HL-60 (cell line): ENCODE measurements at regions not wholly inside any gene's neighbourhood (a gene's known extent, or its start where the extent isn't known, plus 50 kb on each side); places are given as distances from the start of the nearest gene placed in this dataset.

Experiments
- DNase-seq, 2 experiments: peaks; one replicate each; pipeline ENCODE4 v3.0.0-alpha.2; 2010 to 2020; ENCODE audit warnings: low read depth in 1 of 2, low spot score in 1 of 2
- H3K27ac ChIP-seq: fragments of 250-450 bp; sonication (Bioruptor Pico); replicated peaks from 2 replicates; pipeline ENCODE4 v1.5.1; 2020; ENCODE audit warnings: mild to moderate bottlenecking, moderate library complexity
- H3K27me3 ChIP-seq: fragments of 250-450 bp; sonication (Bioruptor Pico); 2 replicates; pipeline ENCODE4 v1.5.1; 2021; ENCODE audit warnings: mild to moderate bottlenecking, moderate library complexity; ENCODE audit not compliant: insufficient read depth, poor library complexity, severe bottlenecking
- H3K4me3 ChIP-seq: replicated peaks from 2 replicates; pipeline ENCODE4 v1.5.1; 2011; ENCODE audit warnings: mild to moderate bottlenecking, control low read depth, low read length; ENCODE audit not compliant: insufficient read depth
- CTCF ChIP-seq: IDR thresholded peaks from one replicate; pipeline ENCODE4 v1.5.1; 2011; ENCODE audit warnings: low read length, control low read depth, inconsistent platforms; ENCODE audit not compliant: insufficient read depth
- GABPA ChIP-seq: IDR thresholded peaks from 2 replicates; pipeline ENCODE4 v1.6.1; 2012; ENCODE audit warnings: low read depth
- POLR2AphosphoS5 ChIP-seq: IDR thresholded peaks from 2 replicates; pipeline ENCODE4 v1.6.1; 2012; ENCODE audit warnings: low read depth
- SPI1 ChIP-seq: IDR thresholded peaks from 2 replicates; pipeline ENCODE4 v1.6.1; 2012; ENCODE audit warnings: low read depth, mild to moderate bottlenecking, borderline replicate concordance
- TF ChIP-seq, protein P1 (sequence below): IDR thresholded peaks from 2 replicates; pipeline ENCODE4 v1.6.1; 2012; ENCODE audit warnings: low read depth; ENCODE audit not compliant: insufficient replicate concordance

GRCh38 chr9:80072451-80072850, 500.7 kb downstream of the TLE4 start:
- DNase-seq = no peak
- H3K27me3 ChIP-seq = no peaks in the 10 kb centered on the region
- no peak overlapping the region for H3K27ac ChIP-seq
- TF ChIP-seq POLR2AphosphoS5 = no peak
- no peak for TF ChIP-seq GABPA
- TF ChIP-seq, protein P1, sequence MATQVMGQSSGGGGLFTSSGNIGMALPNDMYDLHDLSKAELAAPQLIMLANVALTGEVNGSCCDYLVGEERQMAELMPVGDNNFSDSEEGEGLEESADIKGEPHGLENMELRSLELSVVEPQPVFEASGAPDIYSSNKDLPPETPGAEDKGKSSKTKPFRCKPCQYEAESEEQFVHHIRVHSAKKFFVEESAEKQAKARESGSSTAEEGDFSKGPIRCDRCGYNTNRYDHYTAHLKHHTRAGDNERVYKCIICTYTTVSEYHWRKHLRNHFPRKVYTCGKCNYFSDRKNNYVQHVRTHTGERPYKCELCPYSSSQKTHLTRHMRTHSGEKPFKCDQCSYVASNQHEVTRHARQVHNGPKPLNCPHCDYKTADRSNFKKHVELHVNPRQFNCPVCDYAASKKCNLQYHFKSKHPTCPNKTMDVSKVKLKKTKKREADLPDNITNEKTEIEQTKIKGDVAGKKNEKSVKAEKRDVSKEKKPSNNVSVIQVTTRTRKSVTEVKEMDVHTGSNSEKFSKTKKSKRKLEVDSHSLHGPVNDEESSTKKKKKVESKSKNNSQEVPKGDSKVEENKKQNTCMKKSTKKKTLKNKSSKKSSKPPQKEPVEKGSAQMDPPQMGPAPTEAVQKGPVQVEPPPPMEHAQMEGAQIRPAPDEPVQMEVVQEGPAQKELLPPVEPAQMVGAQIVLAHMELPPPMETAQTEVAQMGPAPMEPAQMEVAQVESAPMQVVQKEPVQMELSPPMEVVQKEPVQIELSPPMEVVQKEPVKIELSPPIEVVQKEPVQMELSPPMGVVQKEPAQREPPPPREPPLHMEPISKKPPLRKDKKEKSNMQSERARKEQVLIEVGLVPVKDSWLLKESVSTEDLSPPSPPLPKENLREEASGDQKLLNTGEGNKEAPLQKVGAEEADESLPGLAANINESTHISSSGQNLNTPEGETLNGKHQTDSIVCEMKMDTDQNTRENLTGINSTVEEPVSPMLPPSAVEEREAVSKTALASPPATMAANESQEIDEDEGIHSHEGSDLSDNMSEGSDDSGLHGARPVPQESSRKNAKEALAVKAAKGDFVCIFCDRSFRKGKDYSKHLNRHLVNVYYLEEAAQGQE = no peak
- no peak for TF ChIP-seq CTCF
- TF ChIP-seq SPI1 = no peak
- H3K4me3 ChIP-seq = no peak overlapping the region

DNA sequence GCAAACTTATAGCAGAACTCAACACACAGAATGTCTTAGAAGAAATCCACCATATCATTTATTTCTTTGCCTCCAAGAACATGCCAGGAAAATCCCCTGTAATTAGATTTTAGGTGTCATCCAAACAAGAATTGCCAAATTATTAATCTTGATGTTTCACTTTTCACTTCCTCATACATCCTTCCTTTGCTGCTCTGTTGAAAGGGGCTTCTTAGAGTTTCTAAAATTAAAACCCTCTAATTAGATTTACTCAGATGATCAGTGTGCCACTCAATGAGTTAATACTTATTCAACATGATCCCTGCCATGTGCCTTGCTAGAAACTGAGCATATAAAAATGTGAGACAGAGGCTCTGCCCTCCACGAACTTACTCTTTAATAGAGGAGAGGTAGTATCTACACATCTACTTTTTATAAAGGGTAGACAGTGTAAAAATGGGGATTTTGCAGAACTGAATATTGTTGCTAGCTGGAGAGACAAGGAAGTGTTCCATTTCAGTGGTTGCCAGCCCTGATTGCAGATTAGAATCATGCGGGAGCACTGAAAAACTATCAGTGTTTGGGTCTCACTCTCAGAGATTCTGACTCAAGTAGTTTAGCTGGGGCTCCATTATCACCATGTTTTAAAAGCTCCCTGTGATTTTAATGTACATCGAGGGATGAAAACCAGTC, 498.4 kb downstream of the TLE4 start:
- Histone ChIP-seq H3K27ac (no peak overlapping the region), H3K4me3 (no peak overlapping the region), H3K27me3 (no peaks in the 10 kb centered on the region)
- no peak for DNase-seq
- TF ChIP-seq GABPA (no peak), CTCF (no peak), POLR2AphosphoS5 (no peak), SPI1 (no peak)
- TF ChIP-seq, protein P1 = no peak

DNA sequence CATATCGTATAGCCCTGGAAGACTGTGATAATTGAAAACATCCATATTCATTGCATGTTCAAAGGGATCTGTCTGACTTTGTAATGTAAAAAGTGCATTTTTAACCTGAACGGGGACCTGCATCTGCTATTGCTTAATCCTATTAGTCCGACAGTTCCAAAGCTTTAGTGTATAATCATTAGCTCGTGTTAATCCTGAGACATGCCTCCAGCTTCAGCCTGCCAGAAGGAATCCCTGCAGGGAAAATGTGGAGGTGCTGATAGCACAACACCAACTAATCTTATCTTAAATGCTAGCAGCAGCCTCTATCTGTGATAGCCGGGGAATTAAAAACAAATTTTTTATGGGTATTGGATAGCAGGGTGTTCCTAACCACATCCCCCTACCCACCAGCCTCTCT, 495.2 kb downstream of the TLE4 start:
- no peak for DNase-seq
- Histone ChIP-seq H3K4me3 (no peak overlapping the region), H3K27ac (no peak overlapping the region), H3K27me3 (no peaks in the 10 kb centered on the region)
- TF ChIP-seq SPI1 (no peak), GABPA (no peak), POLR2AphosphoS5 (no peak), CTCF (no peak)
- TF ChIP-seq, protein P1 = no peak
